ENCODE measurements at regions not wholly inside any gene's neighbourhood (a gene's known extent, or its start where the extent isn't known, plus 50 kb on each side); places are given as distances from the start of the nearest gene placed in this dataset.

DNA sequence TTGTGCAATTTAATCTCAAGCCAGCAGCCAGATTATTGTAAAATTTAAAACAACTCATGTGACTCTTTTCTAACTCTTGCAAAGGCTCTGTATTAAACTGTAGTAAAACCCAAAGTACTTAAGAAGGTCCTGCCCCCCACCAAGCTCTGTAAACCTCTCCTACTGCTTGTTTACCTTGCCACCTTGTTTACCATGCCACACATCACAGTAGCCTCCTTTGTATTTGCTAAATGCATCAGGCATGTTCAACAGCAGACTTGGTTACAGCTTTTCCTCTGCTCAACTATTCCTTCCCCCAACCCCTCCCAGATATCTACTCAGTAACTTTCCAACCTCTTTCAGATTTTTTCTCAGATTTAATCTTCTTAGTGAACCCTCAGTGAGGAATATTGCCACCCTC is 861.6 kb downstream of the METTL15 start:
- TF ChIP-seq TCF7L2 (IDR thresholded peaks at IDR 0.05; ENCODE audit: low read depth, low read length) (no peak), CTCF (IDR thresholded peaks at IDR 0.05) (no peak)
